Limb (tissue), 2 donors: ENCODE measurements at regions not wholly inside any gene's neighbourhood (a gene's known extent, or its start where the extent isn't known, plus 50 kb on each side); places are given as distances from the start of the nearest gene placed in this dataset.

Experiments used
- DNase-seq, 2 donors: peaks; one replicate each; pipeline ENCODE4 v3.0.0-alpha.2; 2016; ENCODE audit errors: extremely low spot score in 2 of 2

- DNase-seq, result no peak
Measured at GRCh38 chr12:20289520-20289919, 78.8 kb upstream of the PDE3A start.

GRCh38 chr12:20300457-20300856 is 67.9 kb upstream of the PDE3A start:
- no peak for DNase-seq

- no peak for DNase-seq
Measured at GRCh38 chr12:20305470-20305869, 62.9 kb upstream of the PDE3A start.

DNA sequence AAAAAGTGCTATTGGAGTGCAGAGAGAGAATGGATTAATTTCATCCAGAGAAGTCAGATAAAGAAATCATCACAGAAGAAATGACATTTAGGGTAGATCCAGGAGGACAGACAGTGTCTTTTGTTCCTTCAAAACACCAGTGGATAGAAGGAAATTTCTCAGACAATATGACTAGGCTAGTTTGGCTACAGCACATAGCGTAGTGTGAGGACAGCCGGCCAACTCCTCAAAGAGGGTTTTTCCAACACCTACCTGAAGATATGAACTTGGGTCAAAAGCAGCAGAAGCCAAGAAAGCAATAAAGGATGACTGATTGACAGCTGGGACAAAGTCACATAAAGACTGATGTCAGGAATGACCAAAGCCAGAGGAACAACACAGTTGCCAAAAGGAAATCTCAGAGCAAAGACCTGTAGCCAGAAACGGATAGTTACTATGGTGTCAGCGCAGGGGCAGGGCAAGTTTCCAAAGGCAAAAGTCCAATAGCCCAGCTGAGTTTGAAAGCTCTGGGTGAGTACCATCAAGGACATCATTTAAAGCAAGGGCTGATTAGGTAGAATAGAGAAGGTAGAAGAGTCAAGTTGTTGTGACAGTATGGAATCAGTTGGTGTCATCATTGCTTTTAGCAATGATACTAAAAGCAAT is 58.7 kb upstream of the PDE3A start:
- DNase-seq, result no peak

- no peak for DNase-seq
Measured at GRCh38 chr12:20314328-20314727, 54.0 kb upstream of the PDE3A start.

GRCh38 chr12:20317554-20317953 is 50.8 kb upstream of the PDE3A start:
- DNase-seq, result no peak
